SK-N-SH (cell line): ENCODE measurements at regions not wholly inside any gene's neighbourhood (a gene's known extent, or its start where the extent isn't known, plus 50 kb on each side); places are given as distances from the start of the nearest gene placed in this dataset.

Experiments
- CTCF ChIA-PET: fragments of 300-600, 350-600 bp; formaldehyde crosslinking; extraction: SDS; loops from one replicate; lab custom pipeline; 2021; lab: Yijun Ruan, JAX
- POLR2A ChIA-PET: fragments of 350-600 bp; sonication (Branson Sonifier 250); formaldehyde crosslinking; extraction: SDS; loops from one replicate; lab custom pipeline; 2020; ENCODE audit warnings: antibody characterized with exemption, inconsistent platforms; lab: Yijun Ruan, JAX
- DNase-seq: peaks from one replicate; pipeline ENCODE4 v3.0.0; 2012
- H2AFZ ChIP-seq: fragments of 200-600 bp; sonication (generic); 2 replicates; pipeline ENCODE4 v1.8.1; 2016; ENCODE audit warnings: antibody characterized with exemption, mild to moderate bottlenecking, low read depth
- H3F3A ChIP-seq: fragments of 200-600 bp; sonication (generic); replicated peaks from 2 replicates; pipeline ENCODE3; 2016; ENCODE audit warnings: antibody characterized with exemption, mild to moderate bottlenecking; ENCODE audit not compliant: insufficient read depth
- H3K27ac ChIP-seq, 2 experiments: fragments of 200-500 bp in 1 of 2; fragments of 200-600 bp in 1 of 2; sonication (Bioruptor generic) in 1 of 2; sonication (generic), shearing (Covaris generic) in 1 of 2; 2 replicates each; pipeline versions ENCODE4 v1.5.1 to v1.6.1; 2014 to 2016; ENCODE audit warnings: low read depth in 2 of 2, inconsistent platforms in 1 of 2, low read length in 1 of 2, mild to moderate bottlenecking in 1 of 2, mixed read lengths in 1 of 2
- H3K27me3 ChIP-seq: fragments of 200-600 bp; sonication (generic), shearing (Covaris generic); 2 replicates; pipeline ENCODE4 v1.6.1; 2016; ENCODE audit warnings: mixed run types; ENCODE audit not compliant: insufficient read depth
- H3K36me3 ChIP-seq, 2 experiments: fragments of 200-500 bp in 1 of 2; fragments of 200-600 bp in 1 of 2; sonication (Bioruptor generic) in 1 of 2; sonication (generic) in 1 of 2; replicated peaks in 1 of 2; 2 replicates each; pipeline versions ENCODE3 to v1.5.1; 2014 to 2016; ENCODE audit warnings: low read length in 1 of 2, mild to moderate bottlenecking in 1 of 2; ENCODE audit not compliant: insufficient read depth in 2 of 2, control insufficient read depth in 1 of 2
- H3K4me1 ChIP-seq, 2 experiments: fragments of 200-500 bp in 1 of 2; fragments of 200-600 bp in 1 of 2; sonication (Bioruptor generic) in 1 of 2; sonication (generic), shearing (Covaris generic) in 1 of 2; 2 replicates each; pipeline versions ENCODE4 v1.5.1 to v1.6.1; 2014 to 2016; ENCODE audit warnings: low read depth in 1 of 2, low read length in 1 of 2, mixed run types in 1 of 2; ENCODE audit not compliant: insufficient read depth in 2 of 2, control insufficient read depth in 1 of 2
- H3K4me2 ChIP-seq: fragments of 200-600 bp; sonication (generic), shearing (Covaris generic); 2 replicates; pipeline ENCODE4 v1.6.1; 2017; ENCODE audit warnings: mixed run types
- H3K4me3 ChIP-seq, 2 experiments: fragments of 200-500 bp in 1 of 2; fragments of 200-600 bp in 1 of 2; sonication (Bioruptor generic) in 1 of 2; sonication (generic), shearing (Covaris generic) in 1 of 2; 2 replicates each; pipeline versions ENCODE4 v1.5.1 to v1.8.1; 2014 to 2016; ENCODE audit warnings: low read depth in 2 of 2, inconsistent platforms in 1 of 2, low read length in 1 of 2, mild to moderate bottlenecking in 1 of 2, mixed read lengths in 1 of 2, moderate library complexity in 1 of 2
- H3K79me2 ChIP-seq: fragments of 200-600 bp; sonication (generic); 2 replicates; pipeline ENCODE4 v1.8.1; 2017; ENCODE audit warnings: mild to moderate bottlenecking; ENCODE audit not compliant: insufficient read depth
- H3K9ac ChIP-seq: fragments of 200-600 bp; sonication (generic); 2 replicates; pipeline ENCODE4 v1.6.1; 2017; ENCODE audit warnings: mixed run types
- H3K9me2 ChIP-seq: fragments of 200-600 bp; sonication (generic); 2 replicates; pipeline ENCODE4 v1.6.1; 2017; ENCODE audit warnings: mixed run types
- H3K9me3 ChIP-seq: fragments of 200-600 bp; sonication (generic); 2 replicates; pipeline ENCODE4 v1.6.1; 2017; ENCODE audit warnings: mixed run types, mild to moderate bottlenecking, moderate library complexity
- H4K20me1 ChIP-seq: fragments of 200-600 bp; sonication (generic); 2 replicates; pipeline ENCODE4 v1.6.1; 2017; ENCODE audit warnings: mild to moderate bottlenecking, mixed run types; ENCODE audit not compliant: insufficient read depth
- ELF1 ChIP-seq: IDR thresholded peaks from 2 replicates; pipeline ENCODE4 v1.4.0; 2012
- EP300 ChIP-seq, 2 experiments: IDR thresholded peaks; 2 replicates each; pipeline versions ENCODE4 v1.4.0 to v1.6.1; 2012; ENCODE audit warnings: borderline replicate concordance in 1 of 2, low read depth in 1 of 2, low read length in 1 of 2
- EZH2phosphoT487 ChIP-seq: fragments of 200-600 bp; sonication (generic); IDR thresholded peaks from 2 replicates; pipeline ENCODE4 v1.6.1; 2017; ENCODE audit warnings: low read depth, mixed run types, mild to moderate bottlenecking, antibody characterized with exemption, moderate library complexity, borderline replicate concordance
- FOSL2 ChIP-seq: IDR thresholded peaks from 2 replicates; pipeline ENCODE4 v1.4.0; 2012; ENCODE audit warnings: low read depth, mild to moderate bottlenecking, moderate library complexity, borderline replicate concordance
- FOXJ3 ChIP-seq: sonication (generic); formaldehyde crosslinking; IDR thresholded peaks from 2 replicates; pipeline ENCODE4 v1.5.1; 2020; ENCODE audit warnings: mild to moderate bottlenecking, missing genetic modification reagents
- FOXM1 ChIP-seq: IDR thresholded peaks from 2 replicates; pipeline ENCODE4 v1.4.0; 2012; ENCODE audit warnings: low read depth, mild to moderate bottlenecking
- GABPA ChIP-seq: IDR thresholded peaks from 2 replicates; pipeline ENCODE4 v1.4.0; 2012; ENCODE audit warnings: low read depth, mild to moderate bottlenecking
- GATA2 ChIP-seq: sonication (generic); formaldehyde crosslinking; IDR thresholded peaks from 2 replicates; pipeline ENCODE4 v1.5.0; 2020; ENCODE audit warnings: mild to moderate bottlenecking, missing genetic modification reagents
- JUND ChIP-seq: IDR thresholded peaks from 2 replicates; pipeline ENCODE4 v1.4.0; 2012
- MAX ChIP-seq: IDR thresholded peaks from 2 replicates; pipeline ENCODE4 v1.4.0; 2012; ENCODE audit warnings: low read depth
- MEF2A ChIP-seq: IDR thresholded peaks from 2 replicates; pipeline ENCODE4 v1.4.0; 2012; ENCODE audit warnings: low read depth, borderline replicate concordance
- MXI1 ChIP-seq: IDR thresholded peaks from 2 replicates; pipeline ENCODE4 v1.6.1; 2012; ENCODE audit warnings: mild to moderate bottlenecking, low read depth, low read length, improper control_type of control experiment
- NFIC ChIP-seq: IDR thresholded peaks from 2 replicates; pipeline ENCODE4 v1.4.0; 2012; ENCODE audit warnings: borderline replicate concordance
- NRF1 ChIP-seq: IDR thresholded peaks from 2 replicates; pipeline ENCODE4 v1.6.1; 2012; ENCODE audit warnings: low read depth, mild to moderate bottlenecking, low read length
- POLR2AphosphoS5 ChIP-seq: IDR thresholded peaks from 2 replicates; pipeline ENCODE4 v1.6.1; 2012; ENCODE audit warnings: low read depth, low read length
- RCOR1 ChIP-seq: fragments of 150-350 bp; IDR thresholded peaks from 2 replicates; pipeline ENCODE4 v1.6.1; 2017; ENCODE audit warnings: antibody characterized with exemption, low read length
- RFX5 ChIP-seq: IDR thresholded peaks from 2 replicates; pipeline ENCODE4 v1.6.1; 2012; ENCODE audit warnings: mild to moderate bottlenecking, improper control_type of control experiment, low read length
- RXRA ChIP-seq: IDR thresholded peaks from 2 replicates; pipeline ENCODE4 v1.4.0; 2012; ENCODE audit warnings: low read depth, mild to moderate bottlenecking, borderline replicate concordance
- SMC3 ChIP-seq: IDR thresholded peaks from 2 replicates; pipeline ENCODE4 v1.6.1; 2012; ENCODE audit warnings: low read depth, low read length, improper control_type of control experiment
- TCF12 ChIP-seq: IDR thresholded peaks from 2 replicates; pipeline ENCODE4 v1.4.0; 2012
- TEAD4 ChIP-seq: IDR thresholded peaks from 2 replicates; pipeline ENCODE4 v1.4.0; 2012; ENCODE audit warnings: mild to moderate bottlenecking, borderline replicate concordance; ENCODE audit not compliant: insufficient read depth
- USF2 ChIP-seq: fragments of 150-350 bp; IDR thresholded peaks from 2 replicates; pipeline ENCODE4 v1.6.1; 2017; ENCODE audit warnings: antibody characterized with exemption, low read length, low read depth, borderline replicate concordance
- YY1 ChIP-seq: IDR thresholded peaks from 2 replicates; pipeline ENCODE4 v1.4.0; 2012; ENCODE audit warnings: low read depth, mild to moderate bottlenecking
- ZBTB33 ChIP-seq: IDR thresholded peaks from 2 replicates; pipeline ENCODE4 v1.4.0; 2012; ENCODE audit warnings: low read depth, borderline replicate concordance
- WGBS: methylation state at CpG from one replicate; pipeline ENCODE4 v1.1.6; 2017; ENCODE audit warnings: low lambda C conversion rate; 5-methylcytosine and 5-hydroxymethylcytosine counted together
- TF ChIP-seq, protein P1 (sequence below): IDR thresholded peaks from 2 replicates; pipeline ENCODE4; 2012
- TF ChIP-seq, protein P2 (sequence below): IDR thresholded peaks from 2 replicates; pipeline ENCODE4 v1.4.0; 2012; ENCODE audit warnings: low read depth, borderline replicate concordance

DNA sequence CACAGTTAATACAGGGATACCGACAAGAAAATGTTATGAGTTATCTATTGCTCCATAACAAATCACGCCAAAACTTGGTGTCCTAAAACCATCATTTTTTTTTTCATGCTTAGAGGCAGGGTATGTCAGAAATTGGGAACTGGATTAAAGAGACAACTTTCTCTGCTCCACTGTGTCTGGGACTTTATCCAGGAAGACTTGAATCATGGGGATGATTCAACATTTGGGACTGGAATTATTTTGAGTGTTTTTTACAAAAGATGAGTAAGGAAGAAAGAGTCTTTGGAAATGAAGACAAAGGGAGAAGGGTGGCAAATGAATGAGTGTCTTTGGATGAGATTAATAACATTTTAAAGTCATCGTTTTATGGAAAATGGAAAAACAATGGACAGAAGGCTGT is 1883.7 kb upstream of the C9orf72 start:
- H4K20me1 ChIP-seq, result no peaks in the 10 kb centered on the region
- no peaks in the 10 kb centered on the region for H3K36me3 ChIP-seq
- H3K27ac ChIP-seq, result peak overlapping the region in 1 of 2 experiments; percentile 93; a peak in 2 of 4 replicates
- H3K4me2 ChIP-seq, result peak overlapping the region; percentile 60
- H2AFZ ChIP-seq, result peak overlapping the region; percentile 82; the same call in 1 of the 2 replicates
- no peaks in the 10 kb centered on the region for H3K9me2 ChIP-seq
- H3F3A ChIP-seq, result peaks cover 21% of the 10 kb centered on the region
- H3K4me1 ChIP-seq, result peaks cover 0 to 6% of the 10 kb centered on the region in 2 experiments; a peak in 1 of 4 replicates
- H3K79me2 ChIP-seq, result no peaks in the 10 kb centered on the region
- CTCF ChIA-PET, result no interaction called here
- peak overlapping the region; percentile 64 for H3K9ac ChIP-seq
- peak overlapping the region in 1 of 2 experiments; percentile 36; a peak in 2 of 4 replicates for H3K4me3 ChIP-seq
- WGBS, result 7% methylated on average over 3 of the region's 3 CpGs
- no peaks in the 10 kb centered on the region for H3K27me3 ChIP-seq
- TF ChIP-seq TCF12 (peak; percentile 81), POLR2AphosphoS5 (peak; percentile 24; the same call in 1 of the 2 replicates), ELF1 (no peak), ZBTB33 (0 out of 2 replicates have a peak, but pooled peaks have one; percentile 49), FOSL2 (peak; percentile 96), RXRA (peak; percentile 18; the same call in 1 of the 2 replicates), SMC3 (no peak), RFX5 (no peak), FOXM1 (peak; percentile 62; the same call in 1 of the 2 replicates), EZH2phosphoT487 (no peak), MEF2A (0 out of 2 replicates have a peak, but pooled peaks have one; percentile 38), GATA2 (CRISPR knock-in tag) (no peak), EP300 (IDR thresholded peaks at IDR 0.05; ENCODE audit: borderline replicate concordance in 1 of 2, low read depth in 1 of 2, low read length in 1 of 2) (peak in 1 of 2 experiments; percentile 81; a peak in 2 of 4 replicates), JUND (peak; percentile 93), NFIC (peak; percentile 91), MXI1 (no peak), USF2 (no peak), GABPA (no peak), NRF1 (no peak), YY1 (no peak), MAX (0 out of 2 replicates have a peak, but pooled peaks have one; percentile 24), TEAD4 (0 out of 2 replicates have a peak, but pooled peaks have one; percentile 31), FOXJ3 (no peak), RCOR1 (no peak)
- TF ChIP-seq, protein P1, sequence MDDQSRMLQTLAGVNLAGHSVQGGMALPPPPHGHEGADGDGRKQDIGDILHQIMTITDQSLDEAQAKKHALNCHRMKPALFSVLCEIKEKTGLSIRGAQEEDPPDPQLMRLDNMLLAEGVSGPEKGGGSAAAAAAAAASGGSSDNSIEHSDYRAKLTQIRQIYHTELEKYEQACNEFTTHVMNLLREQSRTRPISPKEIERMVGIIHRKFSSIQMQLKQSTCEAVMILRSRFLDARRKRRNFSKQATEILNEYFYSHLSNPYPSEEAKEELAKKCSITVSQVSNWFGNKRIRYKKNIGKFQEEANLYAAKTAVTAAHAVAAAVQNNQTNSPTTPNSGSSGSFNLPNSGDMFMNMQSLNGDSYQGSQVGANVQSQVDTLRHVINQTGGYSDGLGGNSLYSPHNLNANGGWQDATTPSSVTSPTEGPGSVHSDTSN, result peak; percentile 72
- TF ChIP-seq, protein P2, sequence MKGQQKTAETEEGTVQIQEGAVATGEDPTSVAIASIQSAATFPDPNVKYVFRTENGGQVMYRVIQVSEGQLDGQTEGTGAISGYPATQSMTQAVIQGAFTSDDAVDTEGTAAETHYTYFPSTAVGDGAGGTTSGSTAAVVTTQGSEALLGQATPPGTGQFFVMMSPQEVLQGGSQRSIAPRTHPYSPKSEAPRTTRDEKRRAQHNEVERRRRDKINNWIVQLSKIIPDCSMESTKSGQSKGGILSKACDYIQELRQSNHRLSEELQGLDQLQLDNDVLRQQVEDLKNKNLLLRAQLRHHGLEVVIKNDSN, result peak; percentile 9; the same call in 1 of the 2 replicates
- TF ChIP-seq, all 33 proteins: peak for 14
- POLR2A ChIA-PET, result no interaction called here
- DNase-seq, result no peak
- no peaks in the 10 kb centered on the region for H3K9me3 ChIP-seq
